CD14-positive monocyte (primary cell): ENCODE measurements at regions not wholly inside any gene's neighbourhood (a gene's known extent, or its start where the extent isn't known, plus 50 kb on each side); places are given as distances from the start of the nearest gene placed in this dataset.

Source experiments
- DNase-seq, 3 donors: peaks; one replicate each; pipeline ENCODE4 v3.0.0-alpha.2; 2011 to 2022
- H2AFZ ChIP-seq: 2 replicates; pipeline ENCODE4 v1.6.0; 2012; ENCODE audit warnings: mild to moderate bottlenecking, low read depth, low read length, inconsistent platforms; ENCODE audit not compliant: insufficient read depth, poor library complexity, severe bottlenecking
- H3K27ac ChIP-seq, 2 donors: 1 replicate in 1 of 2; 2 replicates in 1 of 2; pipeline ENCODE4 v1.5.1; 2012 to 2013; ENCODE audit warnings: low read length in 2 of 2, control low read depth in 1 of 2, inconsistent platforms in 1 of 2, low read depth in 1 of 2, mild to moderate bottlenecking in 1 of 2
- H3K27me3 ChIP-seq, 2 donors: one replicate each; pipeline versions ENCODE4 v1.6.0 to v1.6.1; 2011 to 2013; ENCODE audit warnings: low read length in 2 of 2; ENCODE audit not compliant: control insufficient read depth in 2 of 2, insufficient read depth in 2 of 2
- H3K36me3 ChIP-seq, 2 donors: replicated peaks in 1 of 2; 1 replicate in 1 of 2; 2 replicates in 1 of 2; pipeline versions ENCODE4 v1.5.1 to v1.6.1; 2012 to 2013; ENCODE audit warnings: low read length in 2 of 2, control low read depth in 1 of 2, inconsistent platforms in 1 of 2, mild to moderate bottlenecking in 1 of 2; ENCODE audit not compliant: insufficient read depth in 2 of 2, control insufficient read depth in 1 of 2
- H3K4me1 ChIP-seq, 2 donors: 1 replicate in 1 of 2; 2 replicates in 1 of 2; pipeline versions ENCODE4 v1.5.1 to v1.6.1; 2012 to 2013; ENCODE audit warnings: low read length in 2 of 2, control low read depth in 1 of 2, inconsistent platforms in 1 of 2, mild to moderate bottlenecking in 1 of 2, moderate library complexity in 1 of 2; ENCODE audit not compliant: insufficient read depth in 2 of 2, control insufficient read depth in 1 of 2
- H3K4me2 ChIP-seq: replicated peaks from 2 replicates; pipeline ENCODE3; 2012; ENCODE audit warnings: low read length, moderate library complexity, mild to moderate bottlenecking; ENCODE audit not compliant: poor library complexity, severe bottlenecking; ENCODE audit errors: extremely low read depth
- H3K4me3 ChIP-seq, 3 experiments: fragments of 200-600 bp in 1 of 3; sonication (generic) in 1 of 3; replicated peaks in 1 of 3; 1 replicate in 2 of 3; 2 replicates in 1 of 3; pipeline ENCODE4 v1.5.1; 2011 to 2013; ENCODE audit warnings: low read length in 3 of 3, mild to moderate bottlenecking in 3 of 3, control low read depth in 2 of 3, low read depth in 2 of 3, inconsistent platforms in 1 of 3, moderate library complexity in 1 of 3
- H3K79me2 ChIP-seq: 2 replicates; pipeline ENCODE4 v1.6.0; 2012; ENCODE audit warnings: mild to moderate bottlenecking, control low read depth, inconsistent platforms, low read length, moderate library complexity; ENCODE audit not compliant: insufficient read depth
- H3K9ac ChIP-seq: 2 replicates; pipeline ENCODE4 v1.6.0; 2017; ENCODE audit warnings: low read length, mild to moderate bottlenecking; ENCODE audit not compliant: insufficient read depth, poor library complexity, severe bottlenecking
- H3K9me3 ChIP-seq, 2 donors: replicated peaks in 1 of 2; 1 replicate in 1 of 2; 2 replicates in 1 of 2; pipeline versions ENCODE4 v1.5.1 to v1.6.1; 2012 to 2013; ENCODE audit warnings: low read length in 2 of 2, control low read depth in 1 of 2; ENCODE audit not compliant: control insufficient read depth in 1 of 2, insufficient read depth in 1 of 2
- H4K20me1 ChIP-seq: 2 replicates; pipeline ENCODE4 v1.6.0; 2012; ENCODE audit warnings: mild to moderate bottlenecking, low read length, control low read depth, moderate library complexity; ENCODE audit not compliant: insufficient read depth
- H3K27ac Mint-ChIP-seq, 7 donors: one replicate each; pipeline ENCODE4 v1.8.0; 2020; ENCODE audit warnings: mild to moderate bottlenecking in 7 of 7, mixed read lengths in 7 of 7, moderate library complexity in 6 of 7, inconsistent platforms in 2 of 7
- H3K27me3 Mint-ChIP-seq, 3 donors: one replicate each; pipeline ENCODE4 v1.8.0; 2021 to 2022; ENCODE audit warnings: low read depth in 3 of 3, mild to moderate bottlenecking in 3 of 3, mixed read lengths in 3 of 3, moderate library complexity in 3 of 3, inconsistent platforms in 1 of 3
- H3K36me3 Mint-ChIP-seq, 2 donors: one replicate each; pipeline ENCODE4 v1.8.0; 2020; ENCODE audit warnings: mixed read lengths in 2 of 2, inconsistent platforms in 1 of 2, mild to moderate bottlenecking in 1 of 2
- H3K4me1 Mint-ChIP-seq: one replicate; pipeline ENCODE4 v1.8.0; 2020; ENCODE audit warnings: mild to moderate bottlenecking, mixed read lengths
- H3K4me3 Mint-ChIP-seq, 2 donors: one replicate each; pipeline ENCODE4 v1.8.0; 2020; ENCODE audit warnings: mild to moderate bottlenecking in 2 of 2, mixed read lengths in 2 of 2, moderate library complexity in 1 of 2
- H3K9me3 Mint-ChIP-seq, 7 donors: one replicate each; pipeline ENCODE4 v1.8.0; 2020 to 2022; ENCODE audit warnings: mixed read lengths in 7 of 7, mild to moderate bottlenecking in 6 of 7, moderate library complexity in 6 of 7, inconsistent platforms in 2 of 7
- CTCF ChIP-seq: fragments of 200-600 bp; IDR thresholded peaks from one replicate; pipeline ENCODE4 v1.8.0; 2022; ENCODE audit warnings: antibody characterized with exemption, mild to moderate bottlenecking
- WGBS: methylation state at CpG from one replicate; pipeline ENCODE4 v1.1.5; 2013; ENCODE audit warnings: missing lambda C conversion rate; ENCODE audit not compliant: insufficient coverage; 5-methylcytosine and 5-hydroxymethylcytosine counted together
- intact Hi-C, 2 donors: fragments of 100-400 bp; cut with micrococcal nuclease; formaldehyde crosslinking; loops; one replicate each; pipeline versions ENCODE4 v1.15.0 to v1.15.1; 2023

GRCh38 chrX:132563976-132564375 lies 75.1 kb upstream of the MBNL3 start:
- Histone ChIP-seq H3K27ac (no peak overlapping the region), H4K20me1 (no peaks in the 10 kb centered on the region), H3K27me3 (peaks cover 0 to 6% of the 10 kb centered on the region in 2 donors), H3K79me2 (no peaks in the 10 kb centered on the region), H3K4me1 (no peaks in the 10 kb centered on the region), H3K9me3 (no peaks in the 10 kb centered on the region), H3K9ac (no peak overlapping the region), H2AFZ (no peak overlapping the region), H3K4me2 (no peak overlapping the region), H3K36me3 (no peaks in the 10 kb centered on the region), H3K4me3 (no peak overlapping the region)
- DNase-seq: no peak
- WGBS: no CpG with 5 or more reads among the region's 2 CpGs
- Mint-ChIP-seq H3K27ac (no peak overlapping the region), H3K9me3 (peaks cover 0 to 3% (median 0%) of the 10 kb centered on the region in 7 donors), H3K36me3 (no peaks in the 10 kb centered on the region), H3K4me3 (no peak overlapping the region), H3K27me3 (peaks cover 0 to 11% (median 0%) of the 10 kb centered on the region in 3 donors), H3K4me1 (no peaks in the 10 kb centered on the region)
- TF ChIP-seq CTCF: no peak
- intact Hi-C loops: no loop called here

- no peak overlapping the region for H3K4me2 ChIP-seq
- H3K4me3 Mint-ChIP-seq: no peak overlapping the region
- no peak overlapping the region for H3K27ac ChIP-seq
- H3K9me3 Mint-ChIP-seq: peaks cover 0 to 3% (median 0%) of the 10 kb centered on the region in 7 donors
- TF ChIP-seq CTCF: no peak
- H3K36me3 ChIP-seq: no peaks in the 10 kb centered on the region
- H3K36me3 Mint-ChIP-seq: no peaks in the 10 kb centered on the region
- H3K9ac ChIP-seq: no peak overlapping the region
- intact Hi-C loops: no loop called here
- no peak overlapping the region for H2AFZ ChIP-seq
- no peaks in the 10 kb centered on the region for H4K20me1 ChIP-seq
- H3K4me1 Mint-ChIP-seq: no peaks in the 10 kb centered on the region
- H3K27me3 Mint-ChIP-seq: peaks cover 0 to 12% (median 0%) of the 10 kb centered on the region in 3 donors
- H3K79me2 ChIP-seq: no peaks in the 10 kb centered on the region
- no peak overlapping the region for H3K4me3 ChIP-seq
- H3K9me3 ChIP-seq: no peaks in the 10 kb centered on the region
- H3K4me1 ChIP-seq: no peaks in the 10 kb centered on the region
- no peak overlapping the region for H3K27ac Mint-ChIP-seq
- H3K27me3 ChIP-seq: peaks cover 0 to 8% of the 10 kb centered on the region in 2 donors
- WGBS: 100% methylated on average over 1 of the region's 1 CpG
- DNase-seq: no peak
Observed at GRCh38 chrX:132561974-132562373, 73.1 kb upstream of the MBNL3 start.
